Adrenal gland (tissue), 9 donors: ENCODE measurements at regions not wholly inside any gene's neighbourhood (a gene's known extent, or its start where the extent isn't known, plus 50 kb on each side); places are given as distances from the start of the nearest gene placed in this dataset.

Experiments
- DNase-seq, 7 donors: peaks; one replicate each; pipeline ENCODE4 v3.0.0-alpha.2; 2019 to 2020
- H3K27ac ChIP-seq, 5 donors: fragments of 200-600 bp; sonication (generic) in 4 of 5; 1 replicate in 3 of 5; 2 replicates in 2 of 5; pipeline versions ENCODE4 v1.5.1 to v1.8.0; 2016 to 2020; ENCODE audit warnings: mild to moderate bottlenecking in 1 of 5
- H3K27me3 ChIP-seq: fragments of 200-600 bp; 2 replicates; pipeline ENCODE4 v1.8.0; 2021
- H3K36me3 ChIP-seq, 2 donors: fragments of 200-600 bp; replicated peaks in 1 of 2; 1 replicate in 1 of 2; 2 replicates in 1 of 2; pipeline versions ENCODE4 v1.5.1 to v1.8.0; 2018 to 2022
- H3K4me1 ChIP-seq, 2 donors: fragments of 200-600 bp; replicated peaks in 1 of 2; 1 replicate in 1 of 2; 2 replicates in 1 of 2; pipeline versions ENCODE4 v1.5.1 to v1.8.0; 2018 to 2021
- H3K4me3 ChIP-seq, 4 donors: fragments of 200-600 bp; sonication (generic) in 3 of 4; one replicate each; pipeline ENCODE4 v1.5.1; 2016 to 2018
- H3K9me3 ChIP-seq, 3 donors: fragments of 200-600 bp; sonication (generic) in 1 of 3; replicated peaks in 1 of 3; 1 replicate in 2 of 3; 2 replicates in 1 of 3; pipeline versions ENCODE4 v1.5.1 to v1.8.0; 2016 to 2021
- POLR2A ChIP-seq, 2 donors: fragments of 450-650 bp; IDR thresholded peaks; one replicate each; pipeline ENCODE4 v1.6.1; 2017; ENCODE audit warnings: antibody characterized with exemption in 2 of 2, mild to moderate bottlenecking in 2 of 2, moderate library complexity in 1 of 2
- WGBS, 4 donors: extraction: QIAGEN DNeasy Blood & Tissue Kit in 2 of 4; methylation state at CpG; one replicate each; pipeline versions ENCODE4 v1.1.5 to v1.1.7; 2013 to 2017; 5-methylcytosine and 5-hydroxymethylcytosine counted together
- intact Hi-C, 2 donors: fragments of 100-400 bp; cut with DNase I; formaldehyde crosslinking; loops; one replicate each; pipeline versions ENCODE4 v1.14.1 to v1.15.0; 2022 to 2023
- TF ChIP-seq, protein P1 (sequence below), 6 experiments: fragments of 450-650 bp in 4 of 6; fragments of 200-600 bp in 2 of 6; sonication (generic) in 1 of 6; IDR thresholded peaks; 1 replicate in 5 of 6; 2 replicates in 1 of 6; pipeline versions ENCODE4 v1.5.1 to v1.8.0; 2016 to 2021; ENCODE audit warnings: antibody characterized with exemption in 6 of 6, mild to moderate bottlenecking in 2 of 6, moderate library complexity in 1 of 6
- donor health status: healthy with polysubstance abuse.
- donor health status: Bipolar disorder and iron deficiency.
- donor health status: DM: yes; HTN: yes; CAD: no.
- donor health status: DM: no; HTN: no; CAD: no.
- donor health status: DM: no; HTN: no; CAD: no.

GRCh38 chr10:81101062-81101461 is 563.4 kb downstream of the SH2D4B start:
- H3K27ac ChIP-seq = no peak overlapping the region
- no peaks in the 10 kb centered on the region for H3K36me3 ChIP-seq
- no peak for DNase-seq
- H3K4me1 ChIP-seq = no peaks in the 10 kb centered on the region
- no peaks in the 10 kb centered on the region for H3K27me3 ChIP-seq
- intact Hi-C loops = no loop called here
- TF ChIP-seq POLR2A (IDR thresholded peaks at IDR 0.05) = no peak
- TF ChIP-seq, protein P1, sequence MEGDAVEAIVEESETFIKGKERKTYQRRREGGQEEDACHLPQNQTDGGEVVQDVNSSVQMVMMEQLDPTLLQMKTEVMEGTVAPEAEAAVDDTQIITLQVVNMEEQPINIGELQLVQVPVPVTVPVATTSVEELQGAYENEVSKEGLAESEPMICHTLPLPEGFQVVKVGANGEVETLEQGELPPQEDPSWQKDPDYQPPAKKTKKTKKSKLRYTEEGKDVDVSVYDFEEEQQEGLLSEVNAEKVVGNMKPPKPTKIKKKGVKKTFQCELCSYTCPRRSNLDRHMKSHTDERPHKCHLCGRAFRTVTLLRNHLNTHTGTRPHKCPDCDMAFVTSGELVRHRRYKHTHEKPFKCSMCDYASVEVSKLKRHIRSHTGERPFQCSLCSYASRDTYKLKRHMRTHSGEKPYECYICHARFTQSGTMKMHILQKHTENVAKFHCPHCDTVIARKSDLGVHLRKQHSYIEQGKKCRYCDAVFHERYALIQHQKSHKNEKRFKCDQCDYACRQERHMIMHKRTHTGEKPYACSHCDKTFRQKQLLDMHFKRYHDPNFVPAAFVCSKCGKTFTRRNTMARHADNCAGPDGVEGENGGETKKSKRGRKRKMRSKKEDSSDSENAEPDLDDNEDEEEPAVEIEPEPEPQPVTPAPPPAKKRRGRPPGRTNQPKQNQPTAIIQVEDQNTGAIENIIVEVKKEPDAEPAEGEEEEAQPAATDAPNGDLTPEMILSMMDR (IDR thresholded peaks at IDR 0.05) = no peak
- no peak overlapping the region for H3K4me3 ChIP-seq
- no peaks in the 10 kb centered on the region for H3K9me3 ChIP-seq

GRCh38 chr10:81104494-81104893 is 566.8 kb downstream of the SH2D4B start:
- WGBS, 4 donors = 64 to 86% (median 67%) methylated on average over 3 of the region's 3 CpGs
- no peak for DNase-seq

GRCh38 chr10:81108516-81109199 is 571.0 kb downstream of the SH2D4B start:
- Histone ChIP-seq H3K36me3 (no peaks in the 10 kb centered on the region), H3K27me3 (no peaks in the 10 kb centered on the region), H3K4me1 (no peaks in the 10 kb centered on the region), H3K9me3 (no peaks in the 10 kb centered on the region), H3K4me3 (no peak overlapping the region), H3K27ac (no peak overlapping the region)
- no peak for DNase-seq
- TF ChIP-seq, protein P1 (IDR thresholded peaks at IDR 0.05) = no peak
- TF ChIP-seq POLR2A (IDR thresholded peaks at IDR 0.05) = no peak
- 57 to 73% (median 66%) methylated on average over 3 of the region's 3 CpGs for WGBS, 4 donors
- intact Hi-C loops = no loop called here

More at GRCh38 chr10:81104494-81104893, 566.8 kb downstream of the SH2D4B start:
- intact Hi-C loops = no loop called here
- Histone ChIP-seq H3K36me3 (no peaks in the 10 kb centered on the region), H3K27me3 (no peaks in the 10 kb centered on the region), H3K4me1 (no peaks in the 10 kb centered on the region), H3K9me3 (no peaks in the 10 kb centered on the region), H3K4me3 (no peak overlapping the region), H3K27ac (no peak overlapping the region)
- TF ChIP-seq, protein P1 (IDR thresholded peaks at IDR 0.05) = no peak
- no peak for TF ChIP-seq POLR2A (IDR thresholded peaks at IDR 0.05)

- no peak overlapping the region for H3K4me3 ChIP-seq
- no peaks in the 10 kb centered on the region for H3K9me3 ChIP-seq
- H3K36me3 ChIP-seq = no peaks in the 10 kb centered on the region
- no peaks in the 10 kb centered on the region for H3K27me3 ChIP-seq
- no peak overlapping the region for H3K27ac ChIP-seq
- DNase-seq = no peak
- 68 to 78% (median 73%) methylated on average over 6 of the region's 6 CpGs for WGBS, 4 donors
- intact Hi-C loops = no loop called here
- TF ChIP-seq, protein P1 (IDR thresholded peaks at IDR 0.05) = no peak
- no peak for TF ChIP-seq POLR2A (IDR thresholded peaks at IDR 0.05)
- no peaks in the 10 kb centered on the region for H3K4me1 ChIP-seq
Measured at GRCh38 chr10:81109200-81109752, 571.6 kb downstream of the SH2D4B start.
